Heart right ventricle (tissue), 16 donors: ENCODE measurements at regions not wholly inside any gene's neighbourhood (a gene's known extent, or its start where the extent isn't known, plus 50 kb on each side); places are given as distances from the start of the nearest gene placed in this dataset.

ENCODE experiments used
- ATAC-seq, 8 donors: fragments of 200-7000 bp; cut with Tn5 transposase; one replicate each; pipeline ENCODE4 v1.9.1; 2020; ENCODE audit warnings: mild to moderate bottlenecking in 8 of 8, moderate library complexity in 8 of 8, moderate number of reproducible peaks in 1 of 8
- DNase-seq, 2 donors: peaks; one replicate each; pipeline ENCODE4 v3.0.0-alpha.2; 2020
- H3K27ac ChIP-seq, 10 donors: fragments of 200-600 bp; sonication (generic) in 2 of 10; one replicate each; pipeline versions ENCODE4 v1.5.0 to v1.8.0; 2020 to 2022; ENCODE audit warnings: mild to moderate bottlenecking in 3 of 10
- H3K27me3 ChIP-seq, 7 donors: fragments of 200-600 bp; one replicate each; pipeline ENCODE4 v1.8.0; 2021 to 2022; ENCODE audit warnings: mild to moderate bottlenecking in 2 of 7
- H3K36me3 ChIP-seq, 9 donors: fragments of 200-600 bp; sonication (generic) in 1 of 9; one replicate each; pipeline versions ENCODE4 v1.5.0 to v1.8.0; 2020 to 2022; ENCODE audit warnings: mild to moderate bottlenecking in 2 of 9
- H3K4me1 ChIP-seq, 9 donors: fragments of 200-600 bp; sonication (generic) in 1 of 9; one replicate each; pipeline versions ENCODE4 v1.5.0 to v1.8.0; 2020 to 2022; ENCODE audit warnings: mild to moderate bottlenecking in 4 of 9
- H3K4me3 ChIP-seq, 10 donors: fragments of 200-600 bp; sonication (generic) in 2 of 10; one replicate each; pipeline versions ENCODE4 v1.5.0 to v1.8.0; 2020 to 2022; ENCODE audit warnings: mild to moderate bottlenecking in 7 of 10, moderate library complexity in 2 of 10
- H3K9me3 ChIP-seq, 11 donors: fragments of 200-600 bp in 10 of 11; sonication (generic) in 2 of 11; one replicate each; pipeline versions ENCODE4 v1.5.0 to v1.8.0; 2013 to 2022; ENCODE audit warnings: mild to moderate bottlenecking in 2 of 11, control low read depth in 1 of 11, moderate library complexity in 1 of 11
- WGBS, 2 donors: extraction: QIAGEN DNeasy Blood & Tissue Kit; methylation state at CpG; one replicate each; pipeline ENCODE4 v1.1.7; 2013; ENCODE audit warnings: inconsistent platforms in 1 of 2; 5-methylcytosine and 5-hydroxymethylcytosine counted together
- intact Hi-C, 10 donors: fragments of 100-400 bp; cut with DNase I; formaldehyde crosslinking; loops; one replicate each; pipeline versions ENCODE4 v1.11.1 to v1.14.2; 2022
- TF ChIP-seq, protein P1 (sequence below), 9 donors: fragments of 200-600 bp; sonication (generic) in 2 of 9; IDR thresholded peaks; one replicate each; pipeline versions ENCODE4 v1.5.0 to v1.8.0; 2021 to 2022; ENCODE audit warnings: antibody characterized with exemption in 9 of 9, mild to moderate bottlenecking in 5 of 9, moderate library complexity in 1 of 9
- donor health status: Arrhythmogenic right ventricular cardiomyopathy.
- donor health status: ischemic (EF 13 %, LVEDD 7.1; RV severe dilation, severe dysfunction).
- donor health status: healthy with polysubstance abuse.
- donor health status: DM: no; HTN: yes; CAD: no.
- donor health status: DM: no; HTN: no; CAD: no.
- donor health status: ischemic (EF 25% LVEDD 6.9; RV normal size, moderate dysfunction).
- donor health status: ischemic (EF 25% LVEDD 5.7; RV mildly dilated, moderate dysfunction).
- donor health status: healthy.
- donor health status: DM: yes; HTN: yes; CAD: no.
- donor health status: Ischemic cardiomyopathy.
- donor health status: ischemic (EF 35%, LVEDD 5.7; RV mildly dilated, moderate dysfunction).
- donor health status: nonischemic (EF 11% LVEDD 7.7; RV severe dilation, severe dysfunction).
- donor health status: DM: yes; HTN: yes; CAD: no.
- donor health status: PGD.
- donor health status: ischemic (EF 29% LVEDD 5.4; RV normal size, mild dysfunction).
- donor health status: nonischemic (EF 23%, LVEDD 6.1; RV moderate dilation, normal function).

DNA sequence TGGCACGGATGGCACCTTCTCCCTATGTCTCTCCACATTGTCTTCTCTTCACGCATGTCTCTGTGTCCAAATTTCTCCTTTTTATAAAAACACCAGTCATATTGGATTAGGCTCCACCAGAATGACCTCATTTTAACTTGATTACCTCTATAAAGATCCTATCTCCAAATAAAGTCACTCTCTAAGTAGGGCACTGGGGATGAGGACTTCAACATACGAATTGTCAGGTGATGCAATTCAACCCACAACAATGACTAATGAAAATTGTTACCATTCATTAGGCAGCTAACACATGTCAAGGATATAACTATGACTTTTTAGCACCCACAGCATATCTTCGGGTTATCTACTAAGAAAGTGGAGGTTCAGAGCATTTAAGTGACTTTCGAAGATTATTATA, 55.5 kb upstream of the USP47 start:
- no peak overlapping the region for H3K27ac ChIP-seq
- intact Hi-C loops: loop anchor here (2.0 to 10.0 kb wide), 19 partner anchors 131 to 1011 kb away; partner anchors contain the start of gene GALNT18 (in 2 of the 10)
- TF ChIP-seq, protein P1, sequence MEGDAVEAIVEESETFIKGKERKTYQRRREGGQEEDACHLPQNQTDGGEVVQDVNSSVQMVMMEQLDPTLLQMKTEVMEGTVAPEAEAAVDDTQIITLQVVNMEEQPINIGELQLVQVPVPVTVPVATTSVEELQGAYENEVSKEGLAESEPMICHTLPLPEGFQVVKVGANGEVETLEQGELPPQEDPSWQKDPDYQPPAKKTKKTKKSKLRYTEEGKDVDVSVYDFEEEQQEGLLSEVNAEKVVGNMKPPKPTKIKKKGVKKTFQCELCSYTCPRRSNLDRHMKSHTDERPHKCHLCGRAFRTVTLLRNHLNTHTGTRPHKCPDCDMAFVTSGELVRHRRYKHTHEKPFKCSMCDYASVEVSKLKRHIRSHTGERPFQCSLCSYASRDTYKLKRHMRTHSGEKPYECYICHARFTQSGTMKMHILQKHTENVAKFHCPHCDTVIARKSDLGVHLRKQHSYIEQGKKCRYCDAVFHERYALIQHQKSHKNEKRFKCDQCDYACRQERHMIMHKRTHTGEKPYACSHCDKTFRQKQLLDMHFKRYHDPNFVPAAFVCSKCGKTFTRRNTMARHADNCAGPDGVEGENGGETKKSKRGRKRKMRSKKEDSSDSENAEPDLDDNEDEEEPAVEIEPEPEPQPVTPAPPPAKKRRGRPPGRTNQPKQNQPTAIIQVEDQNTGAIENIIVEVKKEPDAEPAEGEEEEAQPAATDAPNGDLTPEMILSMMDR (IDR thresholded peaks at IDR 0.05): no peak
- peaks cover 0 to 8% (median 0%) of the 10 kb centered on the region in 9 donors for H3K4me1 ChIP-seq
- H3K9me3 ChIP-seq: no peaks in the 10 kb centered on the region
- no peaks in the 10 kb centered on the region for H3K36me3 ChIP-seq
- 92 to 94% methylated on average over 5 of the region's 5 CpGs for WGBS, 2 donors
- ATAC-seq (no peak), DNase-seq (no peak)
- H3K27me3 ChIP-seq: no peaks in the 10 kb centered on the region
- H3K4me3 ChIP-seq: no peak overlapping the region

DNA sequence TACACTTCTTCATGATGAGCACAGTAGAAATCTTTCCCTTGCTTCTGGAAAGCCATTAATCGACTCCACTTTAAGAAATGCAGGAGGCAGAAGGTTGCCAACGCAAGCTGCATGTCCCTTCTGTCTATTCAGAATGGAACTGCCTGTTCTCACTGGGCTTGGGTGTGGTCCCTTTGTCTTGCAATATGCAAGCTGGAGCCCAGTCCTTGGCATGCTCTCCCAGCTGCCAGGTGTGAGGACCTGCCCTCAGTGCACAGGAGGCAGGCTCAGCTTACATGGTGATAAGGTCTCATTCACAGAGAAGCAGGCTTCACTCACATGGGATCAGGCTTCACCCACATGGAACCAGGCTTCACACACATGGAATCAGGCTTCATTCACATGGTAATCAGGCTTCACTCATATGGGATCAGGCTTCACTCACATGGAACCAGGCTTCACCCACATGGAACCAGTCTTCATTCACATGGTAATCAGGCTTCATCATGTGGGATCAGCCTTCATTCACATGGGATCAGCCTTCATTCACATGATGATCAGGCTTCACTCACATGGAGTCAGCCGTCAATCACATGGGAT, 59.2 kb upstream of the USP47 start:
- DNase-seq (no peak), ATAC-seq (no peak)
- Histone ChIP-seq H3K9me3 (no peaks in the 10 kb centered on the region), H3K4me1 (peaks cover 0 to 7% (median 0%) of the 10 kb centered on the region in 9 donors), H3K4me3 (no peak overlapping the region), H3K36me3 (no peaks in the 10 kb centered on the region), H3K27ac (no peak overlapping the region), H3K27me3 (peaks cover 0 to 5% (median 0%) of the 10 kb centered on the region in 7 donors)
- TF ChIP-seq, protein P1 (IDR thresholded peaks at IDR 0.05): no peak
- intact Hi-C loops: loop anchor here in 9 of 10 donors (5.0 to 10.0 kb wide), 13 partner anchors 128 to 1008 kb away; no protein-coding TSS in a partner anchor
- WGBS, 2 donors: 77 to 81% methylated on average over 3 of the region's 3 CpGs

DNA sequence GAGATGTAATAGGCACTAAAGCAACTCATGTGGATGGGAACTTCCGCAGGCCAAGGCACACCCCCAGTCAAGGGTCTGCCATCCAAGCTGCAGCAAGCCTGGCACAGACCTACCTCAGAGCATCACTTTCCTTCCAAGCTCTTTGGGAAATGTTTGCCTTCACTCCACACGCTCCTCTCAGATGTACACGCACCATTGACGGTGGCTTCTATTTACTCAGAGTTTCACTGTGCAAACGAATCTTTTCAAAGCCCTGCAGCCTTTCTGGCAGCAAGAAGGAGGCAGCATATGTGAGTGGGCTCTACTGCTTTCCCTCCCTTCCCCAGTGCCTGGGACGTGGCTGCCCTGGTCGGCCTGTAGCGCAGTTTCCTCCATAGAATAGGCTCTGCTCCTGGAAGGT, 60.9 kb upstream of the USP47 start:
- 94% methylated on average over 8 of the region's 8 CpGs for WGBS, 2 donors
- no peak for DNase-seq
- Histone ChIP-seq H3K4me1 (no peaks in the 10 kb centered on the region), H3K9me3 (no peaks in the 10 kb centered on the region), H3K4me3 (no peak overlapping the region), H3K36me3 (no peaks in the 10 kb centered on the region), H3K27me3 (peaks cover 0 to 5% (median 0%) of the 10 kb centered on the region in 7 donors), H3K27ac (no peak overlapping the region)
- no peak for ATAC-seq
- TF ChIP-seq, protein P1 (IDR thresholded peaks at IDR 0.05): no peak
- intact Hi-C loops: loop anchor here in 9 of 10 donors (5.0 to 10.0 kb wide), 13 partner anchors 126 to 1006 kb away; no protein-coding TSS in a partner anchor

DNA sequence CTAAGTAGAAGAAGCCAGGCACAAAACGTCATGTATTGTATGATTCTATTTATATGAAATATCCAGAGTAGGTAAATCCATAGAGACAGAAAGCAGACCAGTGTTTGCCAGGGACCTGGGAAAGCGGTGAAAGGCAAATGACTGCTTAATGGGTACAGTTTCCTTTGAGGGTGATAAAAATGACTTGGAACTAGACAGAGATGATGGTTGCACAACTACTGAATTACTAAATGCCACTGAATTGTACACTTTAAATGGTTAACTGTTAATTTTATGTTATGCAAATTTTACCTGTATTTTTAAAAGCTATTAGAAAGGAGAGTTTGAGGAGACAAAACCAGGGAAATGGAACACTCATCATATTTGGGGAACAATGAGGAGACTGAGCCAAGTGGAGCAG, 61.8 kb upstream of the USP47 start:
- intact Hi-C loops: loop anchor here in 9 of 10 donors (5.0 to 10.0 kb wide), 13 partner anchors 125 to 1005 kb away; no protein-coding TSS in a partner anchor
- H3K36me3 ChIP-seq: no peaks in the 10 kb centered on the region
- WGBS, 2 donors: 77 to 78% methylated on average over 2 of the region's 2 CpGs
- H3K27me3 ChIP-seq: peaks cover 0 to 5% (median 0%) of the 10 kb centered on the region in 7 donors
- H3K4me3 ChIP-seq: no peak overlapping the region
- TF ChIP-seq, protein P1 (IDR thresholded peaks at IDR 0.05): no peak
- no peaks in the 10 kb centered on the region for H3K4me1 ChIP-seq
- no peak for ATAC-seq
- no peak for DNase-seq
- H3K27ac ChIP-seq: no peak overlapping the region
- H3K9me3 ChIP-seq: no peaks in the 10 kb centered on the region
